H4 (cell line): ENCODE measurements at regions not wholly inside any gene's neighbourhood (a gene's known extent, or its start where the extent isn't known, plus 50 kb on each side); places are given as distances from the start of the nearest gene placed in this dataset.

Experiments
- DNase-seq: peaks from one replicate; pipeline ENCODE4 v3.0.0-alpha.2; 2015; ENCODE audit warnings: low spot score

DNA sequence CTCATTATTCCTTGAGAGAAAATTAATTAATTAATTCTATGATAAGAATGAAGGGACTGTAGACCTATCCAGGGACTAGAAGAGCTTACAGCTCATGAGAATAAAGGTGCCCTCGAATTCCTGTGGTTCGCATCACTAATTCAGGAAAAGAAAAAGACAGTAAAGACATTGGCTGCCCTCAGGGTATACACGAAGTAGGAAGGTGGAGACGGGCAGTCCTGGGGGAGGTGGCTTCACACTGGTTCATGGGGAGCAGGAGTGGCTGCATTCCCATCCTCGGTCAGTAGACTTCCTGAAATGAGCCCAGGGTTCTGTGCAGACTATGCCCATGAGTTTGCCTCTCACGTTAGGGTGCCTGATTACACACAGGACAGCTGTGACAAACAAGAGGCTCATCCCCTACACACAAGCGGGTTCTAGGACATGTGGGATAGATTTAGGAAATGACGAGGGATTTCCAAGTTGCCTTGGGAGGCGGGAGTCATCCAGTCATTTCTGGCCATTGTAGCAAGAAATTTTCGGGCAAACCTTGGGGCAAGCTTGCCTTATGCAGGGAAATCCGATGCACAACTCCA lies 282.2 kb downstream of the CYP26B1 start:
- no peak for DNase-seq

DNA sequence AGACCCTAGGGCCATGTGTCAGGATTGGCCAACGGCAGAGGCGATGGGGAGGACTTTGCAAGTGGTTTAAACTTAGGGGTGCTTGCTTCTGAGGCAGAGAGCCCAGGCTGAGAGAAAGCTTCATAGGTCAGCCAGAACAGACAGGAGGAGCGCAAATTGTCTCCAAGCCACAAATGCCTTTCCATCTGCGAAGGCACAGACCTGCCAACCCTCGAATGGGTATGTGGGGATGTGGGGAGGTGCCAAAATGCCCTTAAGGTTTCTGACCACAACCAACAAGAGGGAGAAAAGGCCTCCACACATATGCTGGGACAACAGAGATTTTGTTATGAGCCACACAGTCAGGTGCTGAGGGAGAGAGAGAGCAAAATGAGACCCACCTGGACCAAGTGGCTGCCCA lies 283.6 kb downstream of the CYP26B1 start:
- no peak for DNase-seq

DNA sequence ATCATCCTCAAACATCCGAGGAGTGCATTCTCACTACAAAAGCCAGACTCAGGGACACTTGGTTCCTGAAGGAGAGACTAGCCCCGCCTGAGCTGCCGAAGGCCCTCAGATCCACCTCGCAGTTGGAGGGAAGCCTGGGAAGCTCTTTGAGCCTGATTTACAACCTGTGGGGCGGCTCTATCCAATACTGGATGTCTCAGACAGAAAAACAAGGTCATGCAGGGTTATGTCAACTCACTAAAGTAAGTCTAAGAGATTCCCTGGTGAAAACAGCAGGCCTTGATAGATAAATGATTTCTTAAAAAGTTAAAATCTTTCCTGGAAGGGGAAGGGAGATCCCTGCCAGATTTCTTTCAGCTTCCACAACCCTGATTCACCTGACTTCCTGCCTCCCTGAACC lies 284.3 kb downstream of the CYP26B1 start:
- no peak for DNase-seq

DNA sequence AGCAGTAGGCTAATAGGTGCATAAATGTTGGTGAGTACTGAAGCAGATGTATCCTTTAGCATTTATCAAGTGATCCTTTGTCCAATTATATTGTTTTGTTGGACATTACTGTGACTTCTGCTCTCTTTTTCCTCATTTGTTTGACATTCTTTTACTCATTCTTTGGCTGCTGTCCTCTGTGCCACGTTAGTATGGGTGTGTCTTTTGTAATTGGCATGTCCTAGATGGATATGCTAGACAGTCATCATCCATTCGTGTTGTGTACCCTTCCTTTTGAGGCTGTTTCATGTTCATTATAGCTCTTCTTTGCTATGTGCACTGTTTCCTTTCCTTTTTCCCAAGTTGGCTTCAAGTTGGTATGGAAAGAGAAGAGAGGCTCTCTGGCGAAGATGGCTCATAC lies 284.7 kb downstream of the CYP26B1 start:
- no peak for DNase-seq

DNA sequence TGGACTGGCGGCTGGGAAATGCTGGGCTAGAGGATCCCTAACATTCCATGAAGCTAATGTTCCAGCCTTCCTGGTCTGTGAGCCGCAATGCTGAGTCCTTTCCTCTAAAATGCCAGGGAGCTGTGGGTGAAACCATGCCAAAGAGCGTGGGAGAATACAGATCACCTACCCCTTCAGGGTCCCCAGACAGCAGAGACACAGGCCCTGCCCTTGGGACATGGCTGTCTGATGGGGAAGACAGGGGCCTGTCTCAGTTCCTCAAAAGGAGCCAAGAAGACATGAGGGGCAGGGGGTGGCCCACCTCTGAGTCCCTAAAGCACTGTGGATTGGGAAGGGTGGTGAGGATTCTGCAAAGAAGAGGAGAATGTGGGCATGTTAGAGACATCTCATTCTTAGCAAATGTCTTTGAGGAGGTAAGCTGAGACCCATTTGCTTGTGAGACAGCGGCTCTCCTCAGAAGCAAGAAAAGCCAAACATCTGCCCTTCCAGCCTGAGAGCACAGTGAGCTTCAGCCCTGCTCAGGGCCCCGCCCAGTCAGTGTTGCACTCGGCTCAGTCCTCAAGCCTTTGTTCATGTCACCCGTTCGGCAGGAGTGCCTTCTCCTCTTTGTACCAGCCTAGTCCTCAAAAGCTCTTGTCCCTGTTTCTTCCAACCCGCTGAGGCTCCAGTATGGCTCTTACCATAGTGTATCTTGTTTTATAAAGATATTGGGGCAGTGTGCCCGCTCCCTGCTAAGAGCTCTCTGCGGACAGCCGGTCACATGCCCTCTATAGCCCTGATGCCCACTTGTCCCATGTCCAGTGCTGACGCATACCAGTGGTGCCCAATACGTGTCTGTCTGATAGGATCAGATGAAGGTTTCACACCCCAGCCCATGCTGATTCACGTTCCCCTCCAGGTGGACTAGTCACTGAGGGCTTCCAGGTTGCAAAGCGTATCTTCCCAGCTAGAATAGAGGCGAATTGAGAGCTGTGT lies 286.2 kb downstream of the CYP26B1 start:
- DNase-seq, result no peak

DNA sequence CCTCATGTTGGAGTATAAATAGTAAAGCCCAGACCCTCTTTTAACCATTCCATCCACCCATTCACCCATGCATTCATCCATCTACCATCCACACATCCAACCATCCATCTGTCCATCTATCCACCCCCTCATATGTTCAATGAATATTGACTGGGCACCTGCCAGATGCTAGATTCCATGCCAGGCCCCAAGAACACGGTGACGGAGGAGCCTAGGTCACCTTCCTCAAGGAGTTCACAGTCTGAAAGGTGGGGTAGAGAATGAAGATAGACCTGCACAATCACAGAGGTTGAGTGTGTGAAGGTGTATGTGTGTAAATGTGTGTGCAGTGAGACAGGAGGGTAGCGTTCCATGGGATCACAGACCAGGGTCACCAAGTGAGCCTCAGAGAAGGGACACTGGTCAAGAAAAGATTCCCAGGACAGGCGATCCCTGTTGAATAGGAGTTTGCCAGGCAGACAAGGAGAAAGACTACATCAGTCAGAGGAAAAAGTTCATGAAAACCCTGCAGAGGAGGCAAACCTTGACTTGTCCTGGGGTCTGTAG lies 287.2 kb downstream of the CYP26B1 start:
- no peak for DNase-seq

DNA sequence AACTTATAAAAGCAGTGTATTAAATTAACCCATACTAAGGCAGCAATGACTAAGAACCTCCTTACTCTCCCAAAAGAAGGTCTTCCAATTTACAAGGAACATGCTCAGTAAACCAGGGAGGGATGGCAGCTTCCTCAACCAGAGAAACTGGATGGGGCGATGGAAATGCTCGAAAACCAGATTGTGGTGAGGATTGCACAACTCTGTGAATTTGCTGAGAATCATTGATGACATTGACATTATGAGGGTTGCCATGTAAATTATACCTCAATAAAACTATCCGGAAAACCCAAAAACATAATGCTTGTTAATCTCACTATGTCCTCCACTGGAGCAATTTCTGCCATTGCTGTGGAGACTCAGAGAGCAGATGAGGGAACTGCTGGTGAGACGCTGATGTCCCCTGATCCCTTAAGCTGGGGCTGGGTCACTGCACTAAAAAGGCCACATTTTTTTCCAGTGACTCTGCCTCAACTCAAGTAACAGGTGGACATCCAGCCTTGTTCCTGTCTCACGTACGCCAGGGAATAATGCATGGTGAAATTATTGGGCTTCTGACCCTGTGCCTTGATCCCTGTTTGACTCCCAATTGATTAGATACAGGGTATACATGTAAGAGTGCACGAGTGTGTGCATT lies 288.3 kb downstream of the CYP26B1 start:
- DNase-seq, result no peak

DNA sequence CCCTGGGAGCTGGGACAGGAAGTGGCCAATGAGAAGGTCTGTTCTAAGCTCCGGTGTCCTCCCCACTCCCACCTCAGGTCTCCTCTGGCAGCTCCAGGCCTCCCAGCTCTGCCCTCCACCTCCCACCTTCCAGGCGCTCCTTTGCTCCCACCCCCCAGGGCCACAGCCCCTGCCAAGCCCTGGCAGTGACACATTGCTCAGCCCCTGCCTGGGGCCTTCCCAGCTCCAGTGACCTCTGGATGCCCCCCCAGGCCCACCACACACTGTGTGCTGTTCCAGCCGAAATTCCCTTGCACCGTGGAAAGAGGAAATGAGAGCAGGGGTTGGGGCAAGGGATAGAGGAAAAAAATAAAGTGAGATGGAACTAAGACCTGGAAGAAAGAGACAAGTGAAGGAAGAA lies 289.6 kb downstream of the CYP26B1 start:
- DNase-seq, result no peak

DNA sequence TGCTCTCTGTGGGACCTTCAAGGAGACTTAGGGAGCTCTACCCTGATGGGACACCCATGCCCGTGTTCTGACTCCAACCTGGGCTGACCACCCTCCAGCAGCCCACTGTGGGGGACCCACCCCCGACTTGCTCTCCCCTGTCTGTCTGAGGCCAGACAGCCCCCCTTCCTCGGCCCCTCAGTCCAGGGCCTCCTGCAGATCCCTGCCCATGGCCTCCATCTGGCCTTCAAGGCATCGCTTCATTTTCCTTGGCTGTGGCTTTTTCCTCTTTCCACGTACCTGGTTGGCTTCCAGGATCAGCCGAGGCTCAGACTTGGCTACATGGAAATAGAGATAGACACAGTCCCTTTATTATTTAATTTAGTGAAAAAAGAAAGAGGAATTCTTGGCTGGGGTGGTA lies 290.0 kb downstream of the CYP26B1 start:
- DNase-seq, result no peak

DNA sequence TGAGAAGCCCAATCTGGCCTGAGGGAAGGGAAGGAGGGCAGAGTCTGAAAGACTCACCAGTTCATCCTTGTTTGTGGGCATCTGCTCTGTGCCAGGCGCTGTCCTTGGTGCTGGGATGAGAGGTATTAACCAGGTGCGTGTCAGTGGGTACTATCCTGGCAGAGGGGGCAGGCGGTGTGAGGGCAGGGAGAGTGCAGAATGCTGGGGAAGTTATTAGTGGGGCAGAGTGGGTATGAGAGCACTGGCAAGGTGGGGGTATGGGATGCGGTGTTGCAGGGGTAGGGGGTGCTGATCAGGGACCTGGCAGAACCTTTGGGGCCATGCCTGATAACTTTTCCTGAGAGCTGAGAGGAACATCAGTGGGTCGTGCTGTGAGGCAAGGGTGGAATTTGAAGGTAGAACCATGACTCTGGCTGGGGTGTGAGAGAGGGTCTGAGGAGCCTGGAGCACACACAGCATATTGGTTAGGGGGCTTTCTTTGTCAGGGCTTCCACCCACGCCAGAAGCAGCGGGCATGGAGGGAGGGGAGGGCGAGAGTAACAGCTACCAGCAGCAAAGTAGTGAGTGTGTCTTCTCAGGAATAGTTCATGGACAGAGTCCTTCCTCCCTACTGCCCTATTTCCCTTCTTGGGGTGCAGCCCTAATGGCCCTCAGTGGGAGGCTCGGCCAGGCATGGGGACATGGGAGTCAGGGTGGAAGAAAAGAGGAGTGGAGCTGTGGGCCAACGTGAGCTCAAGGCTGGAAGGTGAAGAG lies 290.7 kb downstream of the CYP26B1 start:
- no peak for DNase-seq

DNA sequence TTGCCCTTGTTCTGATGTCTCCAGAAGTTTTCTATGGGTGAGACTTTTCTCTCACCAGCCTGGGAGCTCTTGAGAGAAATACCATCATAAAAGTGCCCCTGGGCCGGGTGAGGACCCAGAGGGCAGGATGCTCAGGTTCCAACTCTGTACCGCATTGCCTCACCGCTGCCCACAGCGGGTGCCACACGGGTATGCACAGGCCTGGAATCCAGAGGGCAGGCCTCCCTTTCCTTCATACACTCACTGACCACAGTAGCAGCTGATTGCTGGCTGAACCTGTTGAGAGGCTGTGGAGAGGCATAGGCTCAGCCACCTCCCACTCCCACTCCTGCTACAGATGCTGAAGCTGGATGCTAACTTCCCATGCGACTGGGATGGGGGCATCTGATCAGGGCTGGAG lies 293.8 kb downstream of the CYP26B1 start:
- DNase-seq, result no peak

DNA sequence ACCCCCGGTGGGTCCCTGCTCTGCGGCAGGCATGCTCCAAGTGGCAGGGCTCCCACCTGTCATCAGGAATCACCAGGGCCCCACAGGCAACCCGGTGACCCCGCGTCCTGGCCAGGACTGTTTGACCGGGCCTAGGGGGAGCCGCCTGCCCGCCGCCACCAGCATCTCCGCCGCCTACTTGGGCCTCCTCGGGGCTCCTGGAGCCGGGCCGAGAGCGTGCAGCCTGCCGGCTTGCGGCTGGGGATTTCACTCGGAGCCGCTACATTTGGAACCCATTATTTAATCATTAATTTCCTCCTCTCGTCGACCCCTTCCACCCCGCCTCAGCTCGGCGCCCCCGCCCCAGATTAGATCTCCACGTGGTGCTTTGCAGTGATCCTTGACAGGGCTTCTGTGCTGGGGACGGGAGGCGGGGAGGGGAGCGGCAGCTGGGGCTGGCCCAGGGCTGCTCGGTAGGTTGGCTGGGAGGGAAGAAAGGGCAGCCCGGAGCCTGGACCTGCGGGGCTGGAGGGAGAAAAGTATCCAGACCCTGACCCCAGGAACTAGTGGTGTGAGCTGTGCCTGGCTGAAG lies 295.4 kb downstream of the CYP26B1 start:
- DNase-seq, result no peak

DNA sequence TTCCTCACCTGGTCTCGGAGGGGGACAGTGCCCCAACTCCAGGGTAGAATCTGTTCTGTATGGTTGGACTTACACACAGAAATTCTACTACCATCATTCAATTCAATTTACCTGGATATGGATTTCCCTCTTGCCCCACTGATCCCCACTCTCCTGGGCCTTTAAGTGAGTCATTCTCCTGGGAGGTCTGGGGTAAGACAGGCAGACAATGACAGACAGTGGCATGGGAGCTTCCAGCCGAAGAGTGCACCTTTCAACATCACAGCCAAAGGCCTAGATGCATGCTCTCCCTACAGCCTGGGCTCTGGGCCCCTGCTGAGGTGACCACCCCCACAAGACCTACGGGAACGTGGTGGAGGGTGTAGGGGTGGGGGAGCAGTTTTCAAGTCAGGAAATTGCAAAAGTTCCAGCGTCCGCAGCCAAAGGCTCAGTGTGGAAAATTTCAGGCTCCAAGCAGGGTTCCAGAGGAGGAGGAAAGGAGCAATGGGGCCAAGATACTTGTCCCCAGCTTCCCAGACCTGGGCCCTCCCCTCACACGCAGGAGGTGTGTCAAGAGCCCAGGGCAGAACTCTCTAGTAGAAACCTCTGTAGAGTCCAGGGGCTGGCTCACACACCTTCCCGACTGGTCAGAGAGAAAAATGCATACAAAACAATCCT lies 296.4 kb downstream of the CYP26B1 start:
- no peak for DNase-seq

DNA sequence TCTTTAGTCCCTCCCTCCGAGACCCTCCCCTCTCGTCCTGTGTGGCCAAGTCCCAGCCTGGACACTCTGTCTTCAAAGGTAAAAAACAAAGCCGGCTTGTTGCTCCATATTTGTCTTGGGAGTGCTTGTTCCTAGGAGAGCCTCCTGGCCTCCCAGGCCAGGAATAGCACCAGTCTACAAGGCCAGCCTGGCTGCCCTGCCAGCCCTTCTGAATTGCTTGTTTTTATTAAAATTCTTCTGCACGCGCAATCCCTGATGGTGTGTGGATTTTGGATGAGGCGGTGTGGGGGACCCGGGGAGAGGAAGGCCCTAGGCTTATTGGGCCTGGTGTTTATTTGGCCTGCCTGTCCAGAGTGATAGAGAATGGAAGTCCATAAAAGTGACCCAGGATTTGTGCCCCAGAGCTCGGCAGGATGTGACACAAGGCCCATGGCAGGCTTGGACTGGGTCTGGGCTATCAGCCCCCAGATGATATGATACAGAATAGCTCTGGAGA lies 297.3 kb downstream of the CYP26B1 start:
- no peak for DNase-seq

DNA sequence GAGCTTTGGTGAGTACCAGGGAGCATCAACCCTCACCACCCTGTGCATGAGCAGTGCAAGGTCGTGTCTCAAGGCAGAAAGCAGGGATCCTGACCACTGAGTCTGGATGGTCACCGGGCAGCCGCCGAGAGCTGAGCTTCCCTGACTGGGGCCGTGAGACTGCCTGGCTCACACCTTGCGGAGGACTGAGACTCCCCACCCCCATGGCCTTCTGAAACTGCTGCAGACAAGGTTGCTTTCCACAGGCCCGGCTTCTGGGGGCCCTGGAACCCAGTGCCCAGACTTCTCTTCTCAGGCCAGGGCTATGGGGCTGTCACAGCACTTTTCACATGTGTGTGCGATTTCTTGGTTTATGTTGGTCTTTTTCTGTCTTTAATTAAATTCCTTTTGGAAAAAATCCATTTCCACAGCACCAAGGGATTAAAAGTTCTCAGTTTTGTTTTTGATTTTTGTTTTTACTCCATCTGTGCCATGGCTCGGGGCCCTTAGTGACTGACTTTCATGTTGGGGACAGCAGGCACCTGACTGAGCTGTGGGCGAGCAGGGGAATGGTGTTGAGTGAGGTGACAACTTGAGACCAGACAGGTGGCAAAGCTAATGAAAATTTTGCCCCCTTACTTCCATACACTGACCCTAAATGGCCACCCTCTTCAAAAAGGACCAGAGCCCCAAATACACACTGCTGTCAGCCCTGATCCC lies 297.9 kb downstream of the CYP26B1 start:
- DNase-seq, result no peak

DNA sequence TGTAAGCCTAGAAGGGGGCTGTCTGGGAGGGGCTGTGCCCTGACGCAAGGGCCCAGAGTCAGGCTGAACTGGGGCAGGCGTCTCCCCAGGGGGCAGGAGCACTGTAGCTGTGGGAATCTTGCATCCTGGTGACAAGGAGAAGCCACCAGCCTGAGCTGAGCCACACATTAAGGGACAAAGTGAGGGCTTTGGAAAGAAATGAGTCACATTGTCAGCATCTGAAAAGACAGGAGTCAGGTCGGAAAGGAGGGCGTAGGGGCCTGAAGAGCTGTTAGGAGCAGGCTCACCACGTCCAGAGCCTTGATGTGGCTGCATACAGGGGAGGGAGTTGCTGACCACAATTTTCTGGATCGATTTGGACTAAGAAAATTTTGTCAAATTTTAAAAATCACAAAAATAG lies 298.6 kb downstream of the CYP26B1 start:
- DNase-seq, result no peak

DNA sequence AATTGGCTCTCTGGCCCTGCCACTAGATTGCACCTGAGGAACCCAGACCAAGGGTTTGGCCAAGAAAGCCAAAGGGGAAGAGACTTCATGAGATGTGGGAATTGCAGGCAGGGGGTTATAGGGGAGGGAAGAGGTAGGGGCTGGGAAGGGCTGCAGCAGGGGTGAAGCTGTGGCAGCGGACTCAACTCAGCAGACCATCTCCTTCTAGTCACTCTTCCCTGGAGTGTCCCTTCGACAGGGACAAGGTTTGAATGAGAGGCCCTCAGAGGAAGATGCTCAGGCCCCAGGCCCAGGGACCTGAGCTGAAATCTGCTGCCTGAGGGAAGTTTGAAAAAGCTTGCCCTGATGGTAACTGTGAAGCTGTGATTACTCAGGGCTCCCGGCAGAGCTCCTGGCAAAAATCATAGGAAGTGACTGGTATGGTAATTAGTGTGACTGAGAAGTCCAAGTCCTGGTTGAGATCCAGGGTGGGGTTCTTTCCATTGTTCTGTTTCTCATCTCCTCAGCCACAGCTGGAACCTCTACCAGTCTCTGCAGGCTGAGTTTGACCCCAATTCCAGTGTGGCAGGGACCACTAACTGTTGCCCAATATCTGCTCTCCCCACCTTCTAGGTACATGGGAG lies 300.9 kb downstream of the CYP26B1 start:
- DNase-seq, result no peak

DNA sequence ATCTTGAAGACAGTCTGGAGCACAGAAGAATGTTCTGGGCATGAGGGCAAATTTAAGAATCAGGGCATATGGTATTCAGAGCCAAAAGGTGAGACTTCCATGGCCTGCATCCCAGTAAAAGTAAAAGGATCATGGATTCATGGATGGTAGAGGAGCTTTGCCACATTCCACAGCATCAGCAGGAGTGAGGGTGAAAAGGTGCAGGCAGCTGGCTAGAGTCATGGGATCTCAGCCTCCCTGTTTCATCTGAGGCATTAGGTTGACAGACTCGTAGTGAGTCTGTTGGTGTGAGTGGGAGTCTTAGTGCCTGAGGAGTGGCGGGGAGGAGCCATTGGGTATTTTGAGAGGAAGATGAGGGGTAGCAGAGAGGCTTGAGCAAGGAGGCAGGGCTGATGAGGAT lies 301.6 kb downstream of the CYP26B1 start:
- no peak for DNase-seq

DNA sequence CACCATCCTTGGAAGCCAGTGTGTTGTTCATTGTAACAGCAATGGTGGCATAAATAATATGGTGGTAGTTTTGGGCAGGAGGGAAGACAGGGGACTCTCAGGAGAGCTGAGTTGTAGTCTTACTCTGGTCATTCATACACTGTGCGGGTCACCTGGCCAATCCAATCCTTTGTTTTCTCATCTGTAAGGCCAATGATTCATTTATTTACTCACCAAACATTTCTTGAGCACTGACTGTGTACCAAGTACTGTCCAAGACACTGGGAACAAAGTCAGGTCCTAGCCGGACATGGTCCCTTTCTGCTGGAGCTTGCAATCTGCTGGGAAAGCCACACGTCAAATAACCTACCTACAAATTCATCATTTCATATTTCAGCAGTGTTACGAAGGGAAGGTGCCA lies 302.7 kb downstream of the CYP26B1 start:
- DNase-seq, result no peak

DNA sequence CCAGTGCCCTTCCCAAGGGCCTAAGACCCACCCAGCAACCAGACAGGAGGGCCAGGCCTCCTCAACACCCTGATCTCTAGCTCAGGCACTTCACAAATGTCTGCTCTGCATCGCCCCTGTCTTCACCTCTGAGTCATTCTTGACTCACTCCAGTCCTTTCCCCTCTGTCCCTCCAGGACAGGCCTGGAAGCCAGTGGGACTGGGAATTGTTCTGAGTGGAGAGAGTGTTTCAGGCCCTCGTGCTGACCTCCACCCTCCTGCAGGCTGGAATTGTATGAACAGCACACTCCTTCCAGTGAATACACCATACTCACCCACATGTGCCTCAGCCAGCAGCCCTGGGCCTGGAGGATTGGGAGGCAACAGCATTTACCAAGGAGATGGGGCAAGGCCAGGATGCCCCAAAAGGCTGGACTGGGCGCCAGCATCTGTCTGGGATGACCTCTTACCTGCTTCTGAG lies 304.2 kb downstream of the CYP26B1 start:
- DNase-seq, result no peak
